Liver (tissue), 8 donors: ENCODE measurements at regions not wholly inside any gene's neighbourhood (a gene's known extent, or its start where the extent isn't known, plus 50 kb on each side); places are given as distances from the start of the nearest gene placed in this dataset.

ENCODE experiments used
- DNase-seq: peaks from one replicate; pipeline ENCODE4 v3.0.0-alpha.2; 2017; ENCODE audit warnings: low spot score
- H3K27ac ChIP-seq, 2 donors: one replicate each; pipeline ENCODE4 v1.7.0; 2013; ENCODE audit warnings: inconsistent platforms in 2 of 2, low read length in 2 of 2, control low read depth in 1 of 2, low read depth in 1 of 2, mild to moderate bottlenecking in 1 of 2
- H3K27me3 ChIP-seq, 4 donors: one replicate each; pipeline versions ENCODE4 v1.6.1 to v1.7.0; 2013; ENCODE audit warnings: low read length in 3 of 4, inconsistent platforms in 1 of 4, mild to moderate bottlenecking in 1 of 4, moderate library complexity in 1 of 4; ENCODE audit not compliant: control insufficient read depth in 4 of 4, insufficient read depth in 4 of 4
- H3K36me3 ChIP-seq, 4 donors: one replicate each; pipeline versions ENCODE4 v1.6.1 to v1.7.0; 2013; ENCODE audit warnings: low read length in 3 of 4, mild to moderate bottlenecking in 3 of 4, low read depth in 1 of 4, moderate library complexity in 1 of 4; ENCODE audit not compliant: control insufficient read depth in 4 of 4, insufficient read depth in 3 of 4
- H3K4me1 ChIP-seq, 4 donors: one replicate each; pipeline versions ENCODE4 v1.6.1 to v1.7.0; 2013; ENCODE audit warnings: low read length in 3 of 4, mild to moderate bottlenecking in 3 of 4, moderate library complexity in 1 of 4; ENCODE audit not compliant: control insufficient read depth in 4 of 4, insufficient read depth in 4 of 4
- H3K4me3 ChIP-seq, 3 donors: one replicate each; pipeline versions ENCODE4 v1.6.1 to v1.7.0; 2013; ENCODE audit warnings: low read length in 3 of 3, control low read depth in 1 of 3, low read depth in 1 of 3, mild to moderate bottlenecking in 1 of 3
- H3K9ac ChIP-seq, 2 donors: one replicate each; pipeline ENCODE4 v1.7.0; 2013; ENCODE audit warnings: low read length in 2 of 2, mild to moderate bottlenecking in 2 of 2, moderate library complexity in 2 of 2, control low read depth in 1 of 2, low read depth in 1 of 2
- H3K9me3 ChIP-seq, 4 donors: one replicate each; pipeline versions ENCODE4 v1.6.1 to v1.7.0; 2013; ENCODE audit warnings: low read length in 3 of 4; ENCODE audit not compliant: control insufficient read depth in 4 of 4
- EGR1 ChIP-seq, 2 donors: IDR thresholded peaks; 2 replicates each; pipeline ENCODE4 v1.6.1; 2016 to 2018; ENCODE audit warnings: antibody characterized with exemption in 2 of 2, low read depth in 2 of 2
- FOXA1 ChIP-seq: IDR thresholded peaks from 2 replicates; pipeline ENCODE4 v1.6.1; 2016; ENCODE audit warnings: antibody characterized with exemption
- FOXA2 ChIP-seq: IDR thresholded peaks from 2 replicates; pipeline ENCODE4 v1.6.1; 2016; ENCODE audit warnings: antibody characterized with exemption
- GABPA ChIP-seq, 2 donors: IDR thresholded peaks in 1 of 2; conservative IDR thresholded peaks in 1 of 2; 2 replicates each; pipeline ENCODE4 v1.6.1; 2016; ENCODE audit warnings: antibody characterized with exemption in 2 of 2, mild to moderate bottlenecking in 1 of 2, moderate library complexity in 1 of 2
- JUND ChIP-seq, 2 donors: IDR thresholded peaks; 2 replicates each; pipeline ENCODE4 v1.6.1; 2016; ENCODE audit warnings: antibody characterized with exemption in 2 of 2
- NR2F2 ChIP-seq: IDR thresholded peaks from 2 replicates; pipeline ENCODE4 v1.6.1; 2016; ENCODE audit warnings: antibody characterized with exemption
- RXRA ChIP-seq, 2 donors: IDR thresholded peaks; 2 replicates each; pipeline ENCODE4 v1.6.1; 2017 to 2018; ENCODE audit warnings: antibody characterized with exemption in 2 of 2, mild to moderate bottlenecking in 1 of 2
- TAF1 ChIP-seq: conservative IDR thresholded peaks from 2 replicates; pipeline ENCODE4 v1.6.1; 2016; ENCODE audit warnings: antibody characterized with exemption, mild to moderate bottlenecking
- YY1 ChIP-seq: IDR thresholded peaks from 2 replicates; pipeline ENCODE4 v1.6.1; 2016; ENCODE audit warnings: antibody characterized with exemption, mild to moderate bottlenecking
- WGBS: extraction: QIAGEN DNeasy Blood & Tissue Kit; methylation state at CpG from one replicate; pipeline ENCODE4 v1.1.7; 2013; 5-methylcytosine and 5-hydroxymethylcytosine counted together
- TF ChIP-seq, protein P1 (sequence below): IDR thresholded peaks from 2 replicates; pipeline ENCODE4 v1.6.1; 2016; ENCODE audit warnings: antibody characterized with exemption
- TF ChIP-seq, protein P2 (sequence below): IDR thresholded peaks from 2 replicates; pipeline ENCODE4 v1.6.1; 2016; ENCODE audit warnings: antibody characterized with exemption, mild to moderate bottlenecking
- TF ChIP-seq, protein P3 (sequence below): IDR thresholded peaks from 2 replicates; pipeline ENCODE4 v1.6.1; 2016; ENCODE audit warnings: antibody characterized with exemption
- TF ChIP-seq, protein P4 (sequence below): fragments of 150-350 bp; IDR thresholded peaks from 2 replicates; pipeline ENCODE4 v1.5.1; 2017; ENCODE audit warnings: improper control_type of control experiment, low read depth, low read length; ENCODE audit not compliant: missing input control
- donor health status: healthy.
- donor health status: healthy.
- donor health status: healthy.
- donor health status: healthy.
- donor health status: healthy.

DNA sequence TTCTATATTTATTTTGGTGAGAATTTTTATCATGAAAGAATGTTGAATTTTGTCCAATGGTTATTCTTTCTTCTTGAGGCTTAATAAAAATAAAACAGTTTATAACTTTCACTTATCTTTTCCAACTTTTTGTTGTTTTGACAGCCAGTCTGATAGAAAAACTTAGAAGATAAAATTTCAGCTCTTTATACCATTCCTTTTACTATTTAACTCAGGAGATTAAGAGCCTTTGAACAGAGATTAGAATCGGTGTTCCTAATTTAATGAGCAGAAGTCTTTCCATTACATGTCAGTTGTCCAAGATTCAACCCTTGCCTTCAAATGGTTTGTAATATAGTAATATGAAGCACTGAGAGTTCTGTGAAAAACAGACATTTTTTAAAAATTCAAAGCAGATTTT is 97.8 kb upstream of the SEC61G start:
- H3K4me3 ChIP-seq: no peak overlapping the region
- H3K9me3 ChIP-seq: no peaks in the 10 kb centered on the region
- H3K36me3 ChIP-seq: no peaks in the 10 kb centered on the region
- TF ChIP-seq TAF1: no peak
- TF ChIP-seq, protein P1, sequence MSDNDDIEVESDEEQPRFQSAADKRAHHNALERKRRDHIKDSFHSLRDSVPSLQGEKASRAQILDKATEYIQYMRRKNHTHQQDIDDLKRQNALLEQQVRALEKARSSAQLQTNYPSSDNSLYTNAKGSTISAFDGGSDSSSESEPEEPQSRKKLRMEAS: no peak
- no peak for TF ChIP-seq RXRA (IDR thresholded peaks at IDR 0.05)
- no peak for TF ChIP-seq FOXA2
- TF ChIP-seq, protein P2, sequence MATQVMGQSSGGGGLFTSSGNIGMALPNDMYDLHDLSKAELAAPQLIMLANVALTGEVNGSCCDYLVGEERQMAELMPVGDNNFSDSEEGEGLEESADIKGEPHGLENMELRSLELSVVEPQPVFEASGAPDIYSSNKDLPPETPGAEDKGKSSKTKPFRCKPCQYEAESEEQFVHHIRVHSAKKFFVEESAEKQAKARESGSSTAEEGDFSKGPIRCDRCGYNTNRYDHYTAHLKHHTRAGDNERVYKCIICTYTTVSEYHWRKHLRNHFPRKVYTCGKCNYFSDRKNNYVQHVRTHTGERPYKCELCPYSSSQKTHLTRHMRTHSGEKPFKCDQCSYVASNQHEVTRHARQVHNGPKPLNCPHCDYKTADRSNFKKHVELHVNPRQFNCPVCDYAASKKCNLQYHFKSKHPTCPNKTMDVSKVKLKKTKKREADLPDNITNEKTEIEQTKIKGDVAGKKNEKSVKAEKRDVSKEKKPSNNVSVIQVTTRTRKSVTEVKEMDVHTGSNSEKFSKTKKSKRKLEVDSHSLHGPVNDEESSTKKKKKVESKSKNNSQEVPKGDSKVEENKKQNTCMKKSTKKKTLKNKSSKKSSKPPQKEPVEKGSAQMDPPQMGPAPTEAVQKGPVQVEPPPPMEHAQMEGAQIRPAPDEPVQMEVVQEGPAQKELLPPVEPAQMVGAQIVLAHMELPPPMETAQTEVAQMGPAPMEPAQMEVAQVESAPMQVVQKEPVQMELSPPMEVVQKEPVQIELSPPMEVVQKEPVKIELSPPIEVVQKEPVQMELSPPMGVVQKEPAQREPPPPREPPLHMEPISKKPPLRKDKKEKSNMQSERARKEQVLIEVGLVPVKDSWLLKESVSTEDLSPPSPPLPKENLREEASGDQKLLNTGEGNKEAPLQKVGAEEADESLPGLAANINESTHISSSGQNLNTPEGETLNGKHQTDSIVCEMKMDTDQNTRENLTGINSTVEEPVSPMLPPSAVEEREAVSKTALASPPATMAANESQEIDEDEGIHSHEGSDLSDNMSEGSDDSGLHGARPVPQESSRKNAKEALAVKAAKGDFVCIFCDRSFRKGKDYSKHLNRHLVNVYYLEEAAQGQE: no peak
- TF ChIP-seq, protein P3, sequence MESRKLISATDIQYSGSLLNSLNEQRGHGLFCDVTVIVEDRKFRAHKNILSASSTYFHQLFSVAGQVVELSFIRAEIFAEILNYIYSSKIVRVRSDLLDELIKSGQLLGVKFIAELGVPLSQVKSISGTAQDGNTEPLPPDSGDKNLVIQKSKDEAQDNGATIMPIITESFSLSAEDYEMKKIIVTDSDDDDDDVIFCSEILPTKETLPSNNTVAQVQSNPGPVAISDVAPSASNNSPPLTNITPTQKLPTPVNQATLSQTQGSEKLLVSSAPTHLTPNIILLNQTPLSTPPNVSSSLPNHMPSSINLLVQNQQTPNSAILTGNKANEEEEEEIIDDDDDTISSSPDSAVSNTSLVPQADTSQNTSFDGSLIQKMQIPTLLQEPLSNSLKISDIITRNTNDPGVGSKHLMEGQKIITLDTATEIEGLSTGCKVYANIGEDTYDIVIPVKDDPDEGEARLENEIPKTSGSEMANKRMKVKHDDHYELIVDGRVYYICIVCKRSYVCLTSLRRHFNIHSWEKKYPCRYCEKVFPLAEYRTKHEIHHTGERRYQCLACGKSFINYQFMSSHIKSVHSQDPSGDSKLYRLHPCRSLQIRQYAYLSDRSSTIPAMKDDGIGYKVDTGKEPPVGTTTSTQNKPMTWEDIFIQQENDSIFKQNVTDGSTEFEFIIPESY: no peak
- no peak for TF ChIP-seq GABPA (IDR thresholded peaks at IDR 0.05 in 1 of 2, conservative IDR thresholded peaks at IDR 0.05 in 1 of 2)
- TF ChIP-seq FOXA1: no peak
- no peak for TF ChIP-seq EGR1 (IDR thresholded peaks at IDR 0.05; ENCODE audit: low read depth in 2 of 2)
- TF ChIP-seq YY1: no peak
- DNase-seq: no peak
- no peak overlapping the region for H3K9ac ChIP-seq
- 87% methylated on average over 1 of the region's 1 CpG for WGBS
- no peak overlapping the region for H3K27ac ChIP-seq
- H3K27me3 ChIP-seq: peaks cover 0 to 4% (median 0%) of the 10 kb centered on the region in 4 donors
- H3K4me1 ChIP-seq: peaks cover 0 to 6% (median 1%) of the 10 kb centered on the region in 4 donors

DNA sequence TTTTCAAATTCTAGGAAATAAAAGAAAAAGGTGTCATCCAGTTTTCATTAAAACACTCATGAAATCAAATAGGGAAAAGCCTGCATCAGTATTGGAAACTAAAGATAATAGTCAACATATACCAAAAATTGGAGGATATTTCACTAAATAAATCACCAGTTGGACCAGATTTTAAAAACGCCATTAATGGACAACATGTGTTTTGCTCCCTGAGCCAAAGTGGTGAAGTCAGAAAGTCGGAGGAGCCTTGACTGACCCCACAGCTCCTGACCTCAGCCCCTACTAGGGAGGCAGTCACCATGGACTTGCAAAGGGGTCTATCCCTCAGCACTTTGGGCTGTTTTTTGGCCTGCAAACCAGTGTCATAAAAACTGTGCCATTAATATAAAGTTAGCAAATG is 98.3 kb upstream of the SEC61G start:
- Histone ChIP-seq H3K9me3 (no peaks in the 10 kb centered on the region), H3K9ac (no peak overlapping the region), H3K4me1 (peaks cover 0 to 6% (median 1%) of the 10 kb centered on the region in 4 donors), H3K27ac (no peak overlapping the region), H3K27me3 (peaks cover 0 to 4% (median 0%) of the 10 kb centered on the region in 4 donors), H3K4me3 (no peak overlapping the region), H3K36me3 (no peaks in the 10 kb centered on the region)
- TF ChIP-seq YY1 (no peak), FOXA1 (no peak), NR2F2 (no peak), TAF1 (no peak), JUND (IDR thresholded peaks at IDR 0.05) (no peak)
- TF ChIP-seq, protein P4, sequence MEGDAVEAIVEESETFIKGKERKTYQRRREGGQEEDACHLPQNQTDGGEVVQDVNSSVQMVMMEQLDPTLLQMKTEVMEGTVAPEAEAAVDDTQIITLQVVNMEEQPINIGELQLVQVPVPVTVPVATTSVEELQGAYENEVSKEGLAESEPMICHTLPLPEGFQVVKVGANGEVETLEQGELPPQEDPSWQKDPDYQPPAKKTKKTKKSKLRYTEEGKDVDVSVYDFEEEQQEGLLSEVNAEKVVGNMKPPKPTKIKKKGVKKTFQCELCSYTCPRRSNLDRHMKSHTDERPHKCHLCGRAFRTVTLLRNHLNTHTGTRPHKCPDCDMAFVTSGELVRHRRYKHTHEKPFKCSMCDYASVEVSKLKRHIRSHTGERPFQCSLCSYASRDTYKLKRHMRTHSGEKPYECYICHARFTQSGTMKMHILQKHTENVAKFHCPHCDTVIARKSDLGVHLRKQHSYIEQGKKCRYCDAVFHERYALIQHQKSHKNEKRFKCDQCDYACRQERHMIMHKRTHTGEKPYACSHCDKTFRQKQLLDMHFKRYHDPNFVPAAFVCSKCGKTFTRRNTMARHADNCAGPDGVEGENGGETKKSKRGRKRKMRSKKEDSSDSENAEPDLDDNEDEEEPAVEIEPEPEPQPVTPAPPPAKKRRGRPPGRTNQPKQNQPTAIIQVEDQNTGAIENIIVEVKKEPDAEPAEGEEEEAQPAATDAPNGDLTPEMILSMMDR: no peak
- TF ChIP-seq, protein P3: no peak
- 69% methylated on average over 2 of the region's 2 CpGs for WGBS
- no peak for DNase-seq
